Neural cell (in vitro differentiated cells): ENCODE measurements at regions not wholly inside any gene's neighbourhood (a gene's known extent, or its start where the extent isn't known, plus 50 kb on each side); places are given as distances from the start of the nearest gene placed in this dataset.

Experiments used
- H2AFZ ChIP-seq: fragments of 200-600, 300-800 bp; sonication (generic), shearing (Covaris generic); 2 replicates; pipeline ENCODE4 v1.6.0; 2014; ENCODE audit warnings: low read depth, mild to moderate bottlenecking, antibody characterized with exemption, low read length, moderate library complexity
- H3F3A ChIP-seq: fragments of 200-600 bp; shearing (Covaris generic); 2 replicates; pipeline ENCODE4 v1.6.1; 2016; ENCODE audit warnings: mild to moderate bottlenecking, moderate library complexity, mixed read lengths, antibody characterized with exemption, low read length; ENCODE audit not compliant: insufficient read depth, poor library complexity, severe bottlenecking
- H3K27ac ChIP-seq: fragments of 200-600, 300-800 bp; sonication (generic), shearing (Covaris generic); 2 replicates; pipeline ENCODE4 v1.5.1; 2014; ENCODE audit warnings: mild to moderate bottlenecking, low read length, moderate library complexity
- H3K27me3 ChIP-seq: fragments of 300-800, 200-600 bp; sonication (generic), shearing (Covaris generic); 2 replicates; pipeline ENCODE4 v1.6.0; 2014; ENCODE audit warnings: mild to moderate bottlenecking, low read depth, low read length, moderate library complexity; ENCODE audit not compliant: insufficient read depth
- H3K36me3 ChIP-seq: fragments of 300-800, 200-600 bp; sonication (generic), shearing (Covaris generic); 2 replicates; pipeline ENCODE4 v1.5.1; 2014; ENCODE audit warnings: mild to moderate bottlenecking, antibody characterized with exemption, low read length, moderate library complexity; ENCODE audit not compliant: insufficient read depth
- H3K4me2 ChIP-seq: fragments of 300-800, 200-600 bp; sonication (generic), shearing (Covaris generic); 2 replicates; pipeline ENCODE4 v1.6.0; 2014; ENCODE audit warnings: mild to moderate bottlenecking, low read length
- H3K4me3 ChIP-seq: fragments of 300-800, 200-600 bp; sonication (generic), shearing (Covaris generic); 2 replicates; pipeline ENCODE4 v1.5.1; 2014; ENCODE audit warnings: mild to moderate bottlenecking, low read length, moderate library complexity
- H3K79me2 ChIP-seq: fragments of 200-600 bp; shearing (Covaris generic); replicated peaks from 2 replicates; pipeline ENCODE4 v1.6.0; 2014; ENCODE audit warnings: mild to moderate bottlenecking, low read length, moderate library complexity; ENCODE audit not compliant: insufficient read depth
- H3K9ac ChIP-seq: fragments of 300-800, 200-600 bp; sonication (generic), shearing (Covaris generic); 2 replicates; pipeline ENCODE4 v1.6.1; 2016; ENCODE audit warnings: mild to moderate bottlenecking, low read length, mixed read lengths
- H3K9me2 ChIP-seq: fragments of 200-600 bp; shearing (Covaris generic); 2 replicates; pipeline ENCODE4 v1.6.1; 2016; ENCODE audit warnings: mild to moderate bottlenecking, low read length, mixed read lengths; ENCODE audit not compliant: insufficient read depth
- H3K9me3 ChIP-seq: fragments of 200-600, 300-800 bp; sonication (generic), shearing (Covaris generic); 2 replicates; pipeline ENCODE4 v1.6.1; 2016; ENCODE audit warnings: mild to moderate bottlenecking, mixed run types, low read length, moderate library complexity, mixed read lengths
- H4K20me1 ChIP-seq: fragments of 200-600 bp; shearing (Covaris generic); 2 replicates; pipeline ENCODE4 v1.6.1; 2016; ENCODE audit warnings: mild to moderate bottlenecking, mixed run types; ENCODE audit not compliant: insufficient read depth
- EP300 ChIP-seq: fragments of 450-650 bp; conservative IDR thresholded peaks from 2 replicates; pipeline ENCODE4 v1.6.1; 2014; ENCODE audit warnings: antibody characterized with exemption, mild to moderate bottlenecking, moderate library complexity; ENCODE audit not compliant: poor library complexity, severe bottlenecking
- EZH2 ChIP-seq: fragments of 200-600, 300-800 bp; shearing (Covaris generic), sonication (generic); IDR thresholded peaks from 2 replicates; pipeline ENCODE4 v1.6.1; 2014; ENCODE audit warnings: antibody characterized with exemption, low read length, borderline replicate concordance, mild to moderate bottlenecking; ENCODE audit not compliant: insufficient read depth, poor library complexity, severe bottlenecking
- MXI1 ChIP-seq: fragments of 450-650 bp; conservative IDR thresholded peaks from 2 replicates; pipeline ENCODE4 v1.6.1; 2014; ENCODE audit warnings: antibody characterized with exemption, mild to moderate bottlenecking; ENCODE audit not compliant: poor library complexity, severe bottlenecking
- POLR2AphosphoS5 ChIP-seq: IDR thresholded peaks from 2 replicates; pipeline ENCODE4 v1.6.1; 2012
- RAD21 ChIP-seq: fragments of 450-650 bp; conservative IDR thresholded peaks from 2 replicates; pipeline ENCODE4 v1.6.1; 2014; ENCODE audit warnings: antibody characterized with exemption, mild to moderate bottlenecking, moderate library complexity
- SMC3 ChIP-seq: fragments of 450-650 bp; conservative IDR thresholded peaks from 2 replicates; pipeline ENCODE4 v1.6.1; 2014; ENCODE audit warnings: antibody characterized with exemption, mild to moderate bottlenecking, moderate library complexity; ENCODE audit not compliant: poor library complexity
- TAF1 ChIP-seq: IDR thresholded peaks from 2 replicates; pipeline ENCODE4 v1.6.1; 2012; ENCODE audit warnings: low read depth
- TF ChIP-seq, protein P1 (sequence below): fragments of 450-650 bp; IDR thresholded peaks from 2 replicates; pipeline ENCODE4 v1.5.1; 2014; ENCODE audit warnings: antibody characterized with exemption, mild to moderate bottlenecking, moderate library complexity; ENCODE audit not compliant: poor library complexity, severe bottlenecking
- TF ChIP-seq, protein P2 (sequence below): IDR thresholded peaks from 2 replicates; pipeline ENCODE4 v1.6.1; 2012; ENCODE audit warnings: borderline replicate concordance

DNA sequence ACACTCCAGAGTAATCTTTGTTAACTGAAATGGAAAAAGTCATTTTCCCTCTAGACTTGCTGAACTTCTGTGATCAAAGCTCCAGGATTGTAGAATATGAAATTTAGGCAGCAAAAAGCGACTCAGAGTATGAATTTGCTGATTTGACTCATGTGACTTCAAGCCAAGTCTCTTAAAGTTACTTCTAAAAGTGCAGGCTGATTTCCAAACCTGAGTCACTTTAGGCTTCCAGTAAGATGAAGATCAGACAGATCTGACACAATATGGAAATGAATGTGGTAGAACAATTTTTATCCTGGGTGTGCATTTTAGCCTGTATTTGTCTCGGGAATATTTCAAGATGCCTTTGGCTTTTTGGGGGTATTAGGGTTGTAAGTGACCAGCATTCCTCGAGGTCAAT lies 151.0 kb upstream of the TMTC4 start:
- no peak overlapping the region for H3K27ac ChIP-seq
- no peaks in the 10 kb centered on the region for H3K27me3 ChIP-seq
- H4K20me1 ChIP-seq, result no peaks in the 10 kb centered on the region
- no peak overlapping the region for H2AFZ ChIP-seq
- H3K9ac ChIP-seq, result no peak overlapping the region
- H3K9me2 ChIP-seq, result no peaks in the 10 kb centered on the region
- no peaks in the 10 kb centered on the region for H3F3A ChIP-seq
- no peak overlapping the region for H3K4me2 ChIP-seq
- no peaks in the 10 kb centered on the region for H3K9me3 ChIP-seq
- no peak for TF ChIP-seq POLR2AphosphoS5
- TF ChIP-seq, protein P1, sequence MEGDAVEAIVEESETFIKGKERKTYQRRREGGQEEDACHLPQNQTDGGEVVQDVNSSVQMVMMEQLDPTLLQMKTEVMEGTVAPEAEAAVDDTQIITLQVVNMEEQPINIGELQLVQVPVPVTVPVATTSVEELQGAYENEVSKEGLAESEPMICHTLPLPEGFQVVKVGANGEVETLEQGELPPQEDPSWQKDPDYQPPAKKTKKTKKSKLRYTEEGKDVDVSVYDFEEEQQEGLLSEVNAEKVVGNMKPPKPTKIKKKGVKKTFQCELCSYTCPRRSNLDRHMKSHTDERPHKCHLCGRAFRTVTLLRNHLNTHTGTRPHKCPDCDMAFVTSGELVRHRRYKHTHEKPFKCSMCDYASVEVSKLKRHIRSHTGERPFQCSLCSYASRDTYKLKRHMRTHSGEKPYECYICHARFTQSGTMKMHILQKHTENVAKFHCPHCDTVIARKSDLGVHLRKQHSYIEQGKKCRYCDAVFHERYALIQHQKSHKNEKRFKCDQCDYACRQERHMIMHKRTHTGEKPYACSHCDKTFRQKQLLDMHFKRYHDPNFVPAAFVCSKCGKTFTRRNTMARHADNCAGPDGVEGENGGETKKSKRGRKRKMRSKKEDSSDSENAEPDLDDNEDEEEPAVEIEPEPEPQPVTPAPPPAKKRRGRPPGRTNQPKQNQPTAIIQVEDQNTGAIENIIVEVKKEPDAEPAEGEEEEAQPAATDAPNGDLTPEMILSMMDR, result no peak
- H3K36me3 ChIP-seq, result no peaks in the 10 kb centered on the region
- no peak overlapping the region for H3K4me3 ChIP-seq
- no peaks in the 10 kb centered on the region for H3K79me2 ChIP-seq

DNA sequence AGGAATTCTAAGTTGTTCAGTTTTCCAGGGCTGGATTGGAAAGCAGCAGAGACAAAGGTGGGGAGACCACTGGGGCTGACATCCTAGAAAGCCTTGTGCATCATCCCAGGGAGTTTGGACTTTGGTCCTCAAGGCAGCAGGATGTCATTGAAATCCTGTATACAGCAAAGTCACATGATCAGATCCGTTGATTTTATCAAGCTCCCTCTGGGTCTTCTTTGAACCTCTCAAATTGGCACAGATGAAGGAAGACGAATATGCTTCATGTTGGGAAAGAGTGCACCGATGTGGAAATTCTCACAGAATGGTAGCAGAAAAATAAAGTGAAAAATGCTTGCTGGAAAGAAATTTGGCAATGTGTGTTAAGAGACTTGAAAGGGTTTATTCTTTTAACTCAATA lies 149.8 kb upstream of the TMTC4 start:
- Histone ChIP-seq H3F3A (no peaks in the 10 kb centered on the region), H3K9me2 (no peaks in the 10 kb centered on the region), H3K4me2 (no peak overlapping the region), H3K79me2 (no peaks in the 10 kb centered on the region), H3K4me3 (no peak overlapping the region), H3K9me3 (no peaks in the 10 kb centered on the region), H4K20me1 (no peaks in the 10 kb centered on the region), H2AFZ (no peak overlapping the region), H3K36me3 (no peaks in the 10 kb centered on the region), H3K27ac (no peak overlapping the region), H3K27me3 (no peaks in the 10 kb centered on the region), H3K9ac (no peak overlapping the region)
- TF ChIP-seq EZH2 (no peak), MXI1 (no peak)

DNA sequence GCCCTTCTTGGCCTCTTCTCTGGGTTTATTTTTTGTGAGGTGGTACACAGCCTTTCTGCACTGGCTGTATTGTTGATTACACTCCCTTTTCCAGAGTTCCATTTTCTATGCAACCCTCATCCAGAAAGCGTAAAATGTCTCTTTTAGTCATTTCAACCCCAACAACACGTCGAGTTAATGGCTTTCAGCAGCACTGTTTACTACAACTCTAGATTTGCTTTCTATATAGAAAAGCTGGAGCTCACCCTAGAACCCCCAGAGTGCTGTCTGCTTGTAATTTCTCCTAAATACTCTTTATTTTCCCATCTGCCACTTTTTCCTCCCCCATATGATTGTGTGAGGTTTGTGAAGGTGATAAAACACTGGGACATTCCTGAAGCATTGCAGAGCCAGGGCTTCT lies 148.9 kb upstream of the TMTC4 start:
- Histone ChIP-seq H3K27ac (no peak overlapping the region), H3K9me3 (no peaks in the 10 kb centered on the region), H3K4me2 (no peak overlapping the region), H3F3A (no peaks in the 10 kb centered on the region), H3K27me3 (no peaks in the 10 kb centered on the region), H2AFZ (no peak overlapping the region), H4K20me1 (no peaks in the 10 kb centered on the region), H3K79me2 (no peaks in the 10 kb centered on the region), H3K9me2 (no peaks in the 10 kb centered on the region), H3K36me3 (no peaks in the 10 kb centered on the region), H3K9ac (no peak overlapping the region), H3K4me3 (no peak overlapping the region)
- no peak for TF ChIP-seq SMC3
- no peak for TF ChIP-seq EP300
- TF ChIP-seq TAF1, result no peak
- TF ChIP-seq RAD21, result no peak
- TF ChIP-seq, protein P1, result no peak
- TF ChIP-seq EZH2, result no peak
- no peak for TF ChIP-seq MXI1
- TF ChIP-seq, protein P2, sequence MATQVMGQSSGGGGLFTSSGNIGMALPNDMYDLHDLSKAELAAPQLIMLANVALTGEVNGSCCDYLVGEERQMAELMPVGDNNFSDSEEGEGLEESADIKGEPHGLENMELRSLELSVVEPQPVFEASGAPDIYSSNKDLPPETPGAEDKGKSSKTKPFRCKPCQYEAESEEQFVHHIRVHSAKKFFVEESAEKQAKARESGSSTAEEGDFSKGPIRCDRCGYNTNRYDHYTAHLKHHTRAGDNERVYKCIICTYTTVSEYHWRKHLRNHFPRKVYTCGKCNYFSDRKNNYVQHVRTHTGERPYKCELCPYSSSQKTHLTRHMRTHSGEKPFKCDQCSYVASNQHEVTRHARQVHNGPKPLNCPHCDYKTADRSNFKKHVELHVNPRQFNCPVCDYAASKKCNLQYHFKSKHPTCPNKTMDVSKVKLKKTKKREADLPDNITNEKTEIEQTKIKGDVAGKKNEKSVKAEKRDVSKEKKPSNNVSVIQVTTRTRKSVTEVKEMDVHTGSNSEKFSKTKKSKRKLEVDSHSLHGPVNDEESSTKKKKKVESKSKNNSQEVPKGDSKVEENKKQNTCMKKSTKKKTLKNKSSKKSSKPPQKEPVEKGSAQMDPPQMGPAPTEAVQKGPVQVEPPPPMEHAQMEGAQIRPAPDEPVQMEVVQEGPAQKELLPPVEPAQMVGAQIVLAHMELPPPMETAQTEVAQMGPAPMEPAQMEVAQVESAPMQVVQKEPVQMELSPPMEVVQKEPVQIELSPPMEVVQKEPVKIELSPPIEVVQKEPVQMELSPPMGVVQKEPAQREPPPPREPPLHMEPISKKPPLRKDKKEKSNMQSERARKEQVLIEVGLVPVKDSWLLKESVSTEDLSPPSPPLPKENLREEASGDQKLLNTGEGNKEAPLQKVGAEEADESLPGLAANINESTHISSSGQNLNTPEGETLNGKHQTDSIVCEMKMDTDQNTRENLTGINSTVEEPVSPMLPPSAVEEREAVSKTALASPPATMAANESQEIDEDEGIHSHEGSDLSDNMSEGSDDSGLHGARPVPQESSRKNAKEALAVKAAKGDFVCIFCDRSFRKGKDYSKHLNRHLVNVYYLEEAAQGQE, result no peak
- TF ChIP-seq POLR2AphosphoS5, result no peak
